Activated naive CD8-positive, alpha-beta T cell treated with anti-CD3 and anti-CD28 coated beads, Interleukin-2, amount 10 ng/mL, durations not matched to agents 7 days and 5 days (primary cell): ENCODE measurements at regions not wholly inside any gene's neighbourhood (a gene's known extent, or its start where the extent isn't known, plus 50 kb on each side); places are given as distances from the start of the nearest gene placed in this dataset.

Experiments
- ATAC-seq: fragments of 150-1000 bp; cut with Tn5 transposase; one replicate; pipeline ENCODE4 v1.10.0; 2021; ENCODE audit warnings: low read depth, moderate library complexity
- POLR2A ChIA-PET: fragments of 350-600 bp; sonication (Branson Sonifier 250); formaldehyde crosslinking; loops from one replicate; lab custom pipeline; 2021; ENCODE audit warnings: antibody characterized with exemption; lab: Charles Lee
- DNase-seq: peaks from one replicate; pipeline ENCODE4 v3.0.0; 2021
- H3K27ac Mint-ChIP-seq: one replicate; pipeline ENCODE4 v1.8.0; 2022; ENCODE audit warnings: mild to moderate bottlenecking, mixed read lengths
- H3K27me3 Mint-ChIP-seq: one replicate; pipeline ENCODE4 v1.8.0; 2022; ENCODE audit warnings: mild to moderate bottlenecking, moderate library complexity, mixed read lengths
- H3K36me3 Mint-ChIP-seq: one replicate; pipeline ENCODE4 v1.8.0; 2021; ENCODE audit warnings: mild to moderate bottlenecking, mixed read lengths
- H3K4me1 Mint-ChIP-seq: one replicate; pipeline ENCODE4 v1.8.0; 2021; ENCODE audit warnings: mixed read lengths
- H3K4me3 Mint-ChIP-seq: one replicate; pipeline ENCODE4 v1.8.0; 2022; ENCODE audit warnings: mild to moderate bottlenecking, moderate library complexity, mixed read lengths
- H3K9me3 Mint-ChIP-seq: one replicate; pipeline ENCODE4 v1.8.0; 2021; ENCODE audit warnings: mixed read lengths

- no peak overlapping the region for H3K4me3 Mint-ChIP-seq
- DNase-seq (no peak), ATAC-seq (no peak)
- no peaks in the 10 kb centered on the region for H3K36me3 Mint-ChIP-seq
- H3K9me3 Mint-ChIP-seq = no peaks in the 10 kb centered on the region
- H3K27me3 Mint-ChIP-seq = no peaks in the 10 kb centered on the region
- POLR2A ChIA-PET = no interaction called here
- H3K27ac Mint-ChIP-seq = no peak overlapping the region
- no peaks in the 10 kb centered on the region for H3K4me1 Mint-ChIP-seq
These were observed 231.9 kb downstream of the GALR1 start for GRCh38 chr18:77481541-77481940.

- POLR2A ChIA-PET = no interaction called here
These were observed 232.8 kb downstream of the GALR1 start for GRCh38 chr18:77482190-77483085.

GRCh38 chr18:77486985-77487384, 237.3 kb downstream of the GALR1 start:
- Mint-ChIP-seq H3K9me3 (no peaks in the 10 kb centered on the region), H3K4me1 (no peaks in the 10 kb centered on the region), H3K27me3 (peaks cover 2% of the 10 kb centered on the region), H3K36me3 (no peaks in the 10 kb centered on the region), H3K27ac (no peak overlapping the region), H3K4me3 (no peak overlapping the region)
- ATAC-seq (no peak), DNase-seq (no peak)
- POLR2A ChIA-PET = no interaction called here

More at GRCh38 chr18:77482190-77483085, 232.8 kb downstream of the GALR1 start:
- no peaks in the 10 kb centered on the region for H3K27me3 Mint-ChIP-seq
- DNase-seq (no peak), ATAC-seq (no peak)
- no peaks in the 10 kb centered on the region for H3K4me1 Mint-ChIP-seq
- H3K27ac Mint-ChIP-seq = no peak overlapping the region
- no peaks in the 10 kb centered on the region for H3K36me3 Mint-ChIP-seq
- H3K4me3 Mint-ChIP-seq = no peak overlapping the region
- no peaks in the 10 kb centered on the region for H3K9me3 Mint-ChIP-seq

GRCh38 chr18:77487951-77488740, 238.5 kb downstream of the GALR1 start:
- no peak overlapping the region for H3K4me3 Mint-ChIP-seq
- no peak overlapping the region for H3K27ac Mint-ChIP-seq
- no peak for DNase-seq
- no peak for ATAC-seq
- peaks cover 4% of the 10 kb centered on the region for H3K27me3 Mint-ChIP-seq
- no peaks in the 10 kb centered on the region for H3K9me3 Mint-ChIP-seq
- H3K36me3 Mint-ChIP-seq = no peaks in the 10 kb centered on the region
- POLR2A ChIA-PET = no interaction called here
- no peaks in the 10 kb centered on the region for H3K4me1 Mint-ChIP-seq

GRCh38 chr18:77495079-77495478, 245.4 kb downstream of the GALR1 start:
- DNase-seq = no peak
- Mint-ChIP-seq H3K27ac (no peak overlapping the region), H3K4me1 (peaks cover 2% of the 10 kb centered on the region), H3K27me3 (peaks cover 4% of the 10 kb centered on the region), H3K4me3 (no peak overlapping the region), H3K36me3 (no peaks in the 10 kb centered on the region), H3K9me3 (no peaks in the 10 kb centered on the region)
- POLR2A ChIA-PET = no interaction called here
- ATAC-seq = no peak

GRCh38 chr18:77495982-77496690, 246.5 kb downstream of the GALR1 start:
- POLR2A ChIA-PET = no interaction called here
- Mint-ChIP-seq H3K27ac (no peak overlapping the region), H3K9me3 (no peaks in the 10 kb centered on the region), H3K4me3 (no peak overlapping the region), H3K4me1 (peaks cover 2% of the 10 kb centered on the region), H3K36me3 (no peaks in the 10 kb centered on the region), H3K27me3 (peaks cover 4% of the 10 kb centered on the region)
- ATAC-seq (no peak), DNase-seq (no peak)

- Mint-ChIP-seq H3K9me3 (no peaks in the 10 kb centered on the region), H3K4me3 (no peak overlapping the region), H3K36me3 (no peaks in the 10 kb centered on the region), H3K27ac (no peak overlapping the region), H3K4me1 (no peaks in the 10 kb centered on the region), H3K27me3 (no peaks in the 10 kb centered on the region)
- POLR2A ChIA-PET = no interaction called here
- DNase-seq (no peak), ATAC-seq (no peak)
These were observed 251.6 kb downstream of the GALR1 start for GRCh38 chr18:77501266-77501665.

GRCh38 chr18:77505499-77505898, 255.9 kb downstream of the GALR1 start:
- peaks cover 2% of the 10 kb centered on the region for H3K9me3 Mint-ChIP-seq
- DNase-seq = no peak
- POLR2A ChIA-PET = no interaction called here
- no peak overlapping the region for H3K27ac Mint-ChIP-seq
- no peak for ATAC-seq
- no peak overlapping the region for H3K4me3 Mint-ChIP-seq
- H3K36me3 Mint-ChIP-seq = no peaks in the 10 kb centered on the region
- H3K27me3 Mint-ChIP-seq = peaks cover 3% of the 10 kb centered on the region
- H3K4me1 Mint-ChIP-seq = no peaks in the 10 kb centered on the region

- ATAC-seq (no peak), DNase-seq (no peak)
- H3K27ac Mint-ChIP-seq = no peak overlapping the region
- H3K36me3 Mint-ChIP-seq = no peaks in the 10 kb centered on the region
- H3K9me3 Mint-ChIP-seq = peaks cover 2% of the 10 kb centered on the region
- no peaks in the 10 kb centered on the region for H3K4me1 Mint-ChIP-seq
- POLR2A ChIA-PET = no interaction called here
- H3K4me3 Mint-ChIP-seq = no peak overlapping the region
- peaks cover 3% of the 10 kb centered on the region for H3K27me3 Mint-ChIP-seq
These were observed 262.5 kb downstream of the GALR1 start for GRCh38 chr18:77512152-77512551.

- Mint-ChIP-seq H3K27me3 (no peaks in the 10 kb centered on the region), H3K9me3 (peaks cover 2% of the 10 kb centered on the region), H3K27ac (no peak overlapping the region), H3K4me3 (no peak overlapping the region), H3K36me3 (no peaks in the 10 kb centered on the region), H3K4me1 (no peaks in the 10 kb centered on the region)
- POLR2A ChIA-PET = no interaction called here
- ATAC-seq (no peak), DNase-seq (no peak)
These were observed 268.3 kb downstream of the GALR1 start for GRCh38 chr18:77517901-77518300.

GRCh38 chr18:77520767-77521166, 271.1 kb downstream of the GALR1 start:
- POLR2A ChIA-PET = no interaction called here
- H3K36me3 Mint-ChIP-seq = no peaks in the 10 kb centered on the region
- DNase-seq (no peak), ATAC-seq (no peak)
- no peak overlapping the region for H3K27ac Mint-ChIP-seq
- H3K4me3 Mint-ChIP-seq = no peak overlapping the region
- no peaks in the 10 kb centered on the region for H3K4me1 Mint-ChIP-seq
- peaks cover 2% of the 10 kb centered on the region for H3K27me3 Mint-ChIP-seq
- peaks cover 2% of the 10 kb centered on the region for H3K9me3 Mint-ChIP-seq

- H3K9me3 Mint-ChIP-seq = peaks cover 12% of the 10 kb centered on the region
- no peaks in the 10 kb centered on the region for H3K4me1 Mint-ChIP-seq
- no peak overlapping the region for H3K27ac Mint-ChIP-seq
- DNase-seq (no peak), ATAC-seq (no peak)
- H3K4me3 Mint-ChIP-seq = no peak overlapping the region
- no peaks in the 10 kb centered on the region for H3K36me3 Mint-ChIP-seq
- POLR2A ChIA-PET = no interaction called here
- peaks cover 2% of the 10 kb centered on the region for H3K27me3 Mint-ChIP-seq
These were observed 272.5 kb downstream of the GALR1 start for GRCh38 chr18:77522051-77522675.

- H3K9me3 Mint-ChIP-seq = peaks cover 12% of the 10 kb centered on the region
- no peak for ATAC-seq
- peaks cover 3% of the 10 kb centered on the region for H3K27me3 Mint-ChIP-seq
- H3K4me3 Mint-ChIP-seq = no peak overlapping the region
- H3K27ac Mint-ChIP-seq = no peak overlapping the region
- H3K36me3 Mint-ChIP-seq = no peaks in the 10 kb centered on the region
- POLR2A ChIA-PET = no interaction called here
- no peak for DNase-seq
- no peaks in the 10 kb centered on the region for H3K4me1 Mint-ChIP-seq
These were observed 275.3 kb downstream of the GALR1 start for GRCh38 chr18:77524909-77525308.
